ENCODE measurements at regions not wholly inside any gene's neighbourhood (a gene's known extent, or its start where the extent isn't known, plus 50 kb on each side); places are given as distances from the start of the nearest gene placed in this dataset.
A peak's percentile ranks its signal among the peaks of the same experiment; 100 is the strongest.

- TF ChIP-seq REST (IDR thresholded peaks at IDR 0.05; ENCODE audit: low read depth) (no peak), CEBPB (IDR thresholded peaks at IDR 0.05) (no peak), TCF12 (IDR thresholded peaks at IDR 0.05; ENCODE audit: low read depth) (no peak), EP300 (IDR thresholded peaks at IDR 0.05; ENCODE audit: borderline replicate concordance) (no peak), YY1 (IDR thresholded peaks at IDR 0.05; ENCODE audit: low read depth) (no peak), CREB1 (IDR thresholded peaks at IDR 0.05; ENCODE audit: low read depth) (no peak), NFIC (IDR thresholded peaks at IDR 0.05) (no peak), TAF1 (IDR thresholded peaks at IDR 0.05; ENCODE audit: low read depth) (no peak), TEAD4 (IDR thresholded peaks at IDR 0.05) (no peak), USF1 (IDR thresholded peaks at IDR 0.05) (no peak), FOXM1 (IDR thresholded peaks at IDR 0.05; ENCODE audit: borderline replicate concordance, low read depth) (no peak), ZBTB7A (IDR thresholded peaks at IDR 0.05; ENCODE audit: low read depth) (no peak), RAD21 (IDR thresholded peaks at IDR 0.05; ENCODE audit: low read depth) (no peak), EGR1 (IDR thresholded peaks at IDR 0.05) (no peak), MAX (IDR thresholded peaks at IDR 0.05) (no peak)
Measured at GRCh38 chr13:26968431-26969341, 202.9 kb downstream of the USP12 start.

- no peak for TF ChIP-seq CREB1 (IDR thresholded peaks at IDR 0.05; ENCODE audit: low read depth)
- TF ChIP-seq TEAD4 (IDR thresholded peaks at IDR 0.05) = no peak
- TF ChIP-seq EP300 (IDR thresholded peaks at IDR 0.05; ENCODE audit: borderline replicate concordance) = no peak
Measured at GRCh38 chr13:26967119-26968038, 204.2 kb downstream of the USP12 start.

- TF ChIP-seq RAD21 (IDR thresholded peaks at IDR 0.05; ENCODE audit: low read depth) = no peak
- TF ChIP-seq CEBPB (IDR thresholded peaks at IDR 0.05) = no peak
Measured at GRCh38 chr13:26966701-26967080, 204.9 kb downstream of the USP12 start.

- peak; percentile 21; the same call in 1 of the 2 replicates for TF ChIP-seq EGR1 (IDR thresholded peaks at IDR 0.05)
- no peak for TF ChIP-seq ZBTB7A (IDR thresholded peaks at IDR 0.05; ENCODE audit: low read depth)
Measured at GRCh38 chr13:26965952-26966700, 205.5 kb downstream of the USP12 start.

- TF ChIP-seq EGR1 (IDR thresholded peaks at IDR 0.05) = no peak
- TF ChIP-seq TEAD4 (IDR thresholded peaks at IDR 0.05) = no peak
- no peak for TF ChIP-seq TCF12 (IDR thresholded peaks at IDR 0.05; ENCODE audit: low read depth)
- no peak for TF ChIP-seq CREB1 (IDR thresholded peaks at IDR 0.05; ENCODE audit: low read depth)
- TF ChIP-seq EP300 (IDR thresholded peaks at IDR 0.05; ENCODE audit: borderline replicate concordance) = no peak
- no peak for TF ChIP-seq MAX (IDR thresholded peaks at IDR 0.05)
- TF ChIP-seq NFIC (IDR thresholded peaks at IDR 0.05) = no peak
- TF ChIP-seq FOXM1 (IDR thresholded peaks at IDR 0.05; ENCODE audit: borderline replicate concordance, low read depth) = no peak
- TF ChIP-seq ZBTB7A (IDR thresholded peaks at IDR 0.05; ENCODE audit: low read depth) = no peak
- no peak for TF ChIP-seq REST (IDR thresholded peaks at IDR 0.05; ENCODE audit: low read depth)
- no peak for TF ChIP-seq YY1 (IDR thresholded peaks at IDR 0.05; ENCODE audit: low read depth)
- no peak for TF ChIP-seq USF1 (IDR thresholded peaks at IDR 0.05)
- TF ChIP-seq CEBPB (IDR thresholded peaks at IDR 0.05) = no peak
Measured at GRCh38 chr13:26964278-26965250, 204.0 kb upstream of the GPR12 start.
